ENCODE measurements at regions not wholly inside any gene's neighbourhood (a gene's known extent, or its start where the extent isn't known, plus 50 kb on each side); places are given as distances from the start of the nearest gene placed in this dataset.

- no peak for TF ChIP-seq CTCF (IDR thresholded peaks at IDR 0.05; ENCODE audit: poor library complexity)
- no peak for TF ChIP-seq EZH2 (IDR thresholded peaks at IDR 0.05; ENCODE audit: borderline replicate concordance)
- no peak for TF ChIP-seq EZH2phosphoT487 (IDR thresholded peaks at IDR 0.05; ENCODE audit: low read depth, severe bottlenecking, unreplicated experiment)
Observed at GRCh38 chr13:87868731-87869130, 197.6 kb downstream of the SLITRK5 start.
